Astrocyte (in vitro differentiated cells and primary cell): ENCODE measurements at regions not wholly inside any gene's neighbourhood (a gene's known extent, or its start where the extent isn't known, plus 50 kb on each side); places are given as distances from the start of the nearest gene placed in this dataset.

Experiments
- EZH2 ChIP-seq: IDR thresholded peaks from 2 replicates; pipeline ENCODE4 v1.6.1; 2012; ENCODE audit warnings: mild to moderate bottlenecking, low read length, inconsistent platforms; ENCODE audit not compliant: insufficient read depth
- TF ChIP-seq, protein P1 (sequence below): IDR thresholded peaks from 2 replicates; pipeline ENCODE4 v1.5.1; 2011; ENCODE audit warnings: low read depth, mild to moderate bottlenecking, inconsistent platforms, low read length, moderate library complexity; ENCODE audit not compliant: insufficient read depth

- TF ChIP-seq, protein P1, sequence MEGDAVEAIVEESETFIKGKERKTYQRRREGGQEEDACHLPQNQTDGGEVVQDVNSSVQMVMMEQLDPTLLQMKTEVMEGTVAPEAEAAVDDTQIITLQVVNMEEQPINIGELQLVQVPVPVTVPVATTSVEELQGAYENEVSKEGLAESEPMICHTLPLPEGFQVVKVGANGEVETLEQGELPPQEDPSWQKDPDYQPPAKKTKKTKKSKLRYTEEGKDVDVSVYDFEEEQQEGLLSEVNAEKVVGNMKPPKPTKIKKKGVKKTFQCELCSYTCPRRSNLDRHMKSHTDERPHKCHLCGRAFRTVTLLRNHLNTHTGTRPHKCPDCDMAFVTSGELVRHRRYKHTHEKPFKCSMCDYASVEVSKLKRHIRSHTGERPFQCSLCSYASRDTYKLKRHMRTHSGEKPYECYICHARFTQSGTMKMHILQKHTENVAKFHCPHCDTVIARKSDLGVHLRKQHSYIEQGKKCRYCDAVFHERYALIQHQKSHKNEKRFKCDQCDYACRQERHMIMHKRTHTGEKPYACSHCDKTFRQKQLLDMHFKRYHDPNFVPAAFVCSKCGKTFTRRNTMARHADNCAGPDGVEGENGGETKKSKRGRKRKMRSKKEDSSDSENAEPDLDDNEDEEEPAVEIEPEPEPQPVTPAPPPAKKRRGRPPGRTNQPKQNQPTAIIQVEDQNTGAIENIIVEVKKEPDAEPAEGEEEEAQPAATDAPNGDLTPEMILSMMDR: no peak
- no peak for TF ChIP-seq EZH2
Measured at GRCh38 chr3:150105025-150105424, 134.3 kb upstream of the PFN2 start.
